GM18873 (cell line): ENCODE measurements at regions not wholly inside any gene's neighbourhood (a gene's known extent, or its start where the extent isn't known, plus 50 kb on each side); places are given as distances from the start of the nearest gene placed in this dataset.

Source experiments
- ATAC-seq: cut with Tn5 transposase; IDR thresholded peaks from one replicate; pipeline ENCODE4 v1.9.1; 2021; ENCODE audit warnings: mild to moderate bottlenecking, moderate library complexity, moderate number of reproducible peaks; ENCODE audit not compliant: unreplicated experiment, low FRiP score

DNA sequence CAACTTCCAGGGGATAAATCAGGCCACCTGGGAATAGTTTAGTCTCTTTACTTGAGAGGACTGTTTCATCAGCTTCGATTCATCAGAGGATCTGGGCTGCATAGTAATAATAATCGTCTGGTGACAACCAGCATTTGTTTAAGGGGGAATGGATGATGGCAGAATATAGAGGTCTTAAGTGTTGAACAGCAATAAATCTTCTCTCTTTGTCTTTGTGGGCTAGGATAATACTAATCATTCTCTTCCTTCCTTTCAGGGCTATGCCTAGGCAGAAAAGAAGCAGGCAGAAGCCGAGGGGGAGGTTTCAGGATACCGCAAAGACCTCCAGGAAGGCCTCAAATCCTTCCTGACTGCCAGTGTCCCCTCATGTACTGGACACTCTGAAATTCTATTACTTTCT, 150.4 kb upstream of the GAREM1 start:
- no peak for ATAC-seq

DNA sequence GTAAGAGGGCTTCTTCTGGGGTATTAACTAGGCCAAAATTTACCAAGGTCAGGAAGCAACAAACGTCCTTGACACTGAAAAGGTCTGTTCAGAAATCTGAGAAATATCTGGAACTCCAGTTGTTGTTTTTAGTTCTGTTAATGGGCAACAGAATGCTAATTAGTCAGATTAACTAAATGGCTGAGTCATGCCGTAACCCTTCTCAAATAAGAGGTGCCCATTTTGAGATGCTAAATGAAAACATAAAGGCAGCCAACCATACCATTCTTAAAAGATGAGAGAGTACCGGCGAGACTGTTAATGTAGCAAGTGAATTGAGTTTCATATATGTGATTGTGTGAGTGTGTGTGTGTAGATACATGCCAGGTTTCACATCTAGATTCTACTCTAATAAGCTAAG, 147.9 kb upstream of the GAREM1 start:
- no peak for ATAC-seq

DNA sequence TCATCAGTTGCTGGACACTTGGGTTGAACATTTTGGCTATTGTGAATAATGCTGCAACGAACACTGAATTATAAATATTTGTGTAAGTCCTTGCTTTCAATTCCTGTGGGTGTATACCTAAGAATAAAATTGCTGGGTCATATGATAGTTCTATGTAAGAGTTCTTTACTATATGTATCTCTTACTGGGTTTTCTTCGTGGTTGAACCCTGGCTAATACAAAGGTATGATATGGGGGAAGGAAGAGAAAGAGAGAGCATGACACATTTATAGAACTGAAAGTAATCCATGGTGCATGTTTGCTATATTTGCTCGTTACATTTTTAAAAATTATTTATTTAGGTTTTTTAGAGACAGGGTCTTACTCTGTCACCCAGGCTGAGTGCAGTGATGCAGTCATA, 143.1 kb upstream of the GAREM1 start:
- ATAC-seq, result no peak

DNA sequence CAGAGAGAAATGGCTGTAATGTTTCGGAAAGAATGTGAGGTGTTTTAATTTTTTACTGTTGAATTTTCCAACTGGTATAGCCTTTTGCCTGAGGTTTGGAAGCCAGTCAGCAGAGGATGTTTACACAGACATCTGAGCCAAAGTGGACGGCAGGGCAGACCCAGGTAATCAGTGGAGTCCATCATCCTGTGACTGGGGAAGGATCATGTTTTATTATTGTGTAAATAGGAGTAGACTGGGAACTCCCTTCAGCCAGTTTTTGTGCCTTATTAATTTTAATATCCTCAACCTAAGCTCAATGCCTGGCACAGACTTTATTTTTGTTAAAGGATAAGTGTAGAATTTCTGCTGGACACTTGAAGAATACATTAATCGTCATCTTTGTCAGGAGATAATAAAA, 142.0 kb upstream of the GAREM1 start:
- no peak for ATAC-seq

DNA sequence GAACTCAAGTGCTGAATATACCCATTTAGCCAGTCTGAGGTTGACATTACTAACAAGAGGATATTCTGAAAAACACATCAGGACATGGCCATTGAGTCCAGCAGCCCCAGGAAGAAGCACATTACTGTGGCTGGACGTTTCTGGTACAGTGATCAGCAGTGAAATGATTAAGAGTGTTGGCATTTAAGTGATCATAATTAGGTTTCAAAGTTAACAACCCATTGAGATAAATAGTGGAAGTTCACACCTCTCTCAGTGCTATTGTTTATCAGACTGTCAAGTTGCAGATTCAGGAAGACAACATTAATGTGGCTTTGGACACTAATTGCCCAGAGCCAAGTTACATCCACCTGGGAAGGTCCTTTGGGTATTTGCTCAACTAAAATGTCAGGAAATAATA, 139.5 kb upstream of the GAREM1 start:
- no peak for ATAC-seq

DNA sequence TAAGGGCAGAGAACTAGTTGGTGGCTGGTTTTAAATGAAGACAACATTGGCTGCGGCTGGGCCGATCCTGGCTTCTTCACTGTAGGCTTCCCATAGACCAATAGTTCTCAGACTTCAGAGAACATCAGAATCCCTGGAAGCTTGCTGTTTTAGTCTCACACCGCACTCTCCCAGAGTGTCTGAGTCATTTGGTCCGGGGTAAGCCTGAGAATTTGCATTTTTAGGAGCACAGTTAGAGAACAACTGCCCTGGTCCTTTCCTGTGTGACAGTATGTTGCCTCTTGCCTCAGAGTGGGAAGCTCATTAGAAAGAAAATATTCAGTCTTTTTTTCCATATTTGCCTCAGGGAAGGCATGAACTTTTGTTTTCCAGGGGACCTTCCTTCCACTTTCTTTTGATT, 137.1 kb upstream of the GAREM1 start:
- ATAC-seq, result no peak

DNA sequence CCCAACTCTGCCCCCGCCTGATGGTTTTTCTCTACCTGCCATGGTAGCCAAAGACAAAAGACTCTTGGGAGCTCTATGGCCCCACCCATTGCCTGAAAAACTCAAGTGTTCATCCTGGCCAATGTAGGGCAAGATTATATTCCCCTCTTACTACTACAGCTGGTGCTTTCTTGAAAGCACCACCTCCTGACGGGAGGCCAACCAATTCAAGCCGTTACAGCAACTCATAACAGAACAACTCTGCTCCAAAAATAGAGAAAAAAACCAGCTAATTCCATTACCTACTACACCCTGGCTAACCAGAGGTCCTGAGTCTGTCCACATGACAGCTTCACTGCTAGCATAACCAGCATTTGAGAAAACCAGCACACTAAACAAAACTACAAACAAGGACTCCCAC, 127.5 kb upstream of the GAREM1 start:
- no peak for ATAC-seq

DNA sequence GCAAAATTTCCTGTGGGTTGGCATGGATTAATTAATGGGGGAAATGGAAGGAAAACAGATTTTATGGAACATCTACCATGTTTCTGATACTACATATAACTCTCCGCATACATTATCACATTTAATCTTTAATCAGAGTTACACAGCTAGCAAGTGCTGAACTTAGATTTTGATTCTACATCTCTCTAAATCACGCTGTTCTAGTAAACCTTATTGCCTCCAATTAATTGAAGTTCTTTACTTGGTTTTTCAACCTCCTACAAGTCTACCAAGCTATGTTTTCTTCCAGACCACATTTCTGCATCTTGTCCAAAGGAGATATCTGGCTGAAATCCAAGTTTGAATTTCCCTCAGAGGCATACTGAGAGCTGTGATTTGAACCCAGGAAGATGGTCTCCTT, 125.8 kb upstream of the GAREM1 start:
- no peak for ATAC-seq

DNA sequence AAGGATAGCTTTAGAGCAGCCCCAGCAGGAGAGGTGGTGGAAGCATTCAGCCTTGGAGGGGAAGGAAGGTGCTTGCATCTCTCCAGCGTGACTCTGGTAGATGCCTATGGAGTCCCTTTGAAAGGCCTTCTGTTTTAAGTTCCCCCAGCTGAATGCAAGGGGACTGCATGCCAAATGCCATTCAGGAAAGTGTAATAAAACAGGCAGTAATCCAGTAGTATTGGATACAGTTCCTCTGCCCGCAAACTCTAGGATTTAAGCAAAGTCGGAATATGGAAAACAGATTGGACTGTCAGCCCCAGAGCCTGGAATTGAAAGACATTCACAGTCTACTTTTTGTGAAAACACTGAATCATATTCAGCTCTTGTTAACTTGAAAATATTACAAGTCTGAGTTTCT, 125.2 kb upstream of the GAREM1 start:
- ATAC-seq, result no peak

DNA sequence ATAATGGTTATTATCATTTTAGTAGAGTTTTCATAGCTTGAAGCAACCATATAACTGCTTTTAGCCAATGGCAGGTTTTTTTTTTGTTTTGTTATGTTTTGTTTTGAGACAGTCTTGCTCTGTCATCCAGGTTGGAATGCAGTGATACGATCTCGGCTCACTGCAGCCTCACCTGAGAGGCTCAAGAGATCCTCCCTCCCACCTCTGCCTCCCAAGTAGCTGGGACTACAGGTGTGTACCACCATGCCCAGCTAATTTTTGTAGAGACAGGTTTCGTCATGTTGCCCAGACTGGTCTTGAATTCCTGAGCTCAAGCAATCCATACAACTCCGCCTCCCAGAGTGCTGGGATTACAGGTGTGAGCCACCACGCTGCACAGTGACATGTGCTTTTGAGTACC, 117.5 kb upstream of the GAREM1 start:
- no peak for ATAC-seq

DNA sequence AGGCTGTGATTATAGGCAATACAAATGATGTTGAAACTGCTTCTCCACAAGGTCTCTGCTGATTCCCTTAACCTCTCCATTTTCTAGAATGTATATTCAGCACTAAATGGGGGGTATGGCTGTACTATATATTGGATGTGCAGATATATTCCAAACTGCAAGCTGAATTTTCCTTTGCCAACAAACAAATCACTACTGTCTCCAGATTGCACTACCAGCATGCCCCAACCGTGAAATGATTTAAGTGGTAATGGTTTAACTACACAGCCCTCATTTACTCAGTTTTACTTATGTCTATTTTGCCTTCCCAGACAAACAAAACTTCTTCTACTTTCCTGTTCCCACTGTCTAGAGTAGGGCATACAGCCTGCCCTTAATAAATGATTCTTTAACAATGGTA, 112.7 kb upstream of the GAREM1 start:
- ATAC-seq, result no peak

DNA sequence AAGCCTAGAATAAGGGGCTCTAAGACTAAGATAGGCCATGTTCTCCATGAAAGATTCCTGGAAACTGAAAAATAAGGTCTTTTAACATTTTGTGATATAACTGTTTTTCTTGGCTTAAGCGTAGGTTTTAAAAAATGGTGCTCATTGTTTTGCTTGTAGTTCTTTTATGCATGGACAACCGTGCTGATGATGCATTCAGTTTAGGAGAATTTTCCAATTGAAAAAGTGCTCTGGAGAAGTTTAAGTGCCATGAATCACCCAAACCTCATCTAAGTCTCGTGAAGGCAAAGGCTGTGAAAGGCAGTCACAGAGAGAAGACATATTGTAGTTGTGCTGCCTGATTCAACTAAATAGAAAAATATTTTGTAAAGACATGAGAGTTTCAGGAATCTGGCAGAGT, 111.8 kb upstream of the GAREM1 start:
- no peak for ATAC-seq

DNA sequence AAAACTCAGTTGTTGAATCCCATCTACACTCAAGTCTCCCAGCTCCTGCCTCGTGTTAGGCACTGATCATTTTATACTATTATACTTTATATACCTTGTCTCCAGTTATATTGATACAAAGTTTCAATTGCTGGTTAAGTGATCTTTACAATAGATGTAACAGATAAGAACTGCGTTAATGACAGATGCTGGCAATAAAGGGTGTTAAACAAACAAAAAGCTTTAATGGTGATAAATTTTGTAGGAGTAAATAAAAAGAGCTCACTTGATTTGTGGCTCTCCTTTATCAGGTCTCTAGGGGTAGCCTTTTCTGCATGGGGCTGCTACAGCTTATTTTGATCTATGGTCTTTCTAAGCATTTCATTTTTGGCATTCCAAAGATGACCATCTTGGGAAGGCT, 106.9 kb upstream of the GAREM1 start:
- ATAC-seq, result no peak

DNA sequence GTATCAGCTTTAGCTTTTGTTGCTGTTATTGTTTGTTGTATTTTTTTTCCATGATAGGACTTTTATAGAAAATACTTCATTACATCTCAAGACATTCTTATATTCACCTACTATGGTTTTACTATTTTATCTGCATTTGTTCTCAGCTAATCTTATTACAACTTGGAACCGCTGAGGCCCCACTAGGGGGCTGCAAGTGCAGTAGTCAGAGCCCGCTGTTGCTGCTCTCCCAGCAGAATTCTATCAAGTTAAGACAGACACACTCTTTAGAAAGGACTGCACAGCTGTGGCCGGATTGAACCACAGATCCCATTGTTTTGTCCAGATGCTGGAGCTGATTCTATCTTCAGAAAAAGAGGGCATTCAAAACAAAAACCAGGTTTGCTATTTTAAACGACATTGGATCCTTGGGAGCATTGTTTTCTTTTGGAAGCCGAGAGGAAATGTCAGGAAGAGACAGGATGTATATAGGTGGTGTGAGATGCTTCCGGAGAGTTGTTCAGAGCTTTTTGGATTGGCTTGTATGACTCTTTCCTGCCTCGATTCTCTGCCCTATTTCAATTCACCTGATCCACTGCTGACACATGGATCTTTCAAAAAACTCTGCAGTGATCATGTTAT, 105.7 kb upstream of the GAREM1 start:
- no peak for ATAC-seq

DNA sequence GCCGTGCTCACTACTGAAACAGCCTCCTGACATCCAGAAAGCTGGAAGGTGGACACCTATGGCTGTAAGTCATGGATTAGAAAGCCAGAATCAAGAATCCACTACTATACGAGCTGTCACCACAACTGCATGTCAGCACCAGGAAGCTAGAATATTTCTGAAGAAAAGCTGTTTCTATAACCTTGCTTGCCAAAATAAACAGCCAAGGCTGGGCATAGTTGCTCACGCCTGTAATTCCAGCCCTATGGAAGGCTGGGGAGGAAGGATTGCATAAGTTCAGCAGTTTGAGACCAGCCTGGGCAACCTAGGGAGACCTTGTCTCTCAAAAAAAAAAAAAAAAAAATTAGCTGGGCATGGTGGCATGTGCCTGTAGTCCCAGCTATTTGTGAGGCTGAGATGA, 96.3 kb upstream of the GAREM1 start:
- ATAC-seq, result no peak

DNA sequence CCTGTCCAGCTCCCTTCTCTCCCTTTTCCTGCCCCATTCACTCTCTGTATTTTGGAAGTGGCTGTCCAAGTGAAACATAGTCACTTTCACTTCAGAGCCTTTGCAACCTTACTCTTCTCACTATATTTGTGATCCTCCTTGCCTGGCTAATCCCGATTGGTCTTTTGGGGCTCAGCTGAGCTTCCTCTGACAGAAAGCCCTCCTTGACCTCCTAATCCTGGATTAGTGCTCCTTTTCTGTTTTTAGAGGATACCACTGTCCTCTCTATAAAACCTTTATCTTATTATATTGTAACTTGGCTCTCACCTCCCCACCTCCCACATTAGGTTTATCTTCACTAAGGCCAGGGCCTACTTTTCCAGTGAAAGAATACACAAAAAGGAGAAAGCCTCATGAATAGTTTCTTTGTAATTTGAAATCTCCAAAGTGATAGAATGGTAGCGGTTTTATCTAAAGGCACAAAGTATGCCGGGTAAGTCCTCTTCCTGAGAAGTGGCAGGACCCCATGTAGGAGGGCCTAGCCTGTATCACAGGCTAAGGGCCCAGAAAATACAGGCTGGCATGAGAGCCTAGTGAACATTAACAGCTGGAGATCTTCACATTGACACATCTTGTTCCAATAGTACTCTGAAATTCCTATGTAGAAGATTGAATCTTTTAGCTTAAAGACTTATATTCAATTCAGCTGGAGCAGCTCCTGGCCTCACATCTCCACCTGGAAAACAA, 83.1 kb upstream of the GAREM1 start:
- ATAC-seq, result no peak

DNA sequence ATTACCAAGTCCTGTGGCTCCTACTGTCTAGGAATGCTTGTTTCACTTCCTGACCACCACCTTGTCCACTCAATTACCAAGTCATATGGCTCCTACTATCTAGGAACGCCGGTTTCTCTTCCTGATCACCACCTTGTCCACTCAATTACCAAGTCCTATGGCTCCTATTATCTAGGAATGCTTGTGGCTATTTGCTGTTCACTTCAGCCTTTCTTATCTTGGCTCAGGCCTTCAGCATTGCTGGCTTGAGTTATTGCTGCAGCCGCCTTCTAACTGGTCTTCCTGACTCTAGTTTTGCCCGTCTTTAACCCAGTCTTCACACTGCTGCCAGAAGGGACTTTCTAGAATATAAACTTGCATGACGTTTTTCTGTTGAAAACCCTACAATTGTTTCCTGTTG, 82.5 kb upstream of the GAREM1 start:
- ATAC-seq, result no peak

DNA sequence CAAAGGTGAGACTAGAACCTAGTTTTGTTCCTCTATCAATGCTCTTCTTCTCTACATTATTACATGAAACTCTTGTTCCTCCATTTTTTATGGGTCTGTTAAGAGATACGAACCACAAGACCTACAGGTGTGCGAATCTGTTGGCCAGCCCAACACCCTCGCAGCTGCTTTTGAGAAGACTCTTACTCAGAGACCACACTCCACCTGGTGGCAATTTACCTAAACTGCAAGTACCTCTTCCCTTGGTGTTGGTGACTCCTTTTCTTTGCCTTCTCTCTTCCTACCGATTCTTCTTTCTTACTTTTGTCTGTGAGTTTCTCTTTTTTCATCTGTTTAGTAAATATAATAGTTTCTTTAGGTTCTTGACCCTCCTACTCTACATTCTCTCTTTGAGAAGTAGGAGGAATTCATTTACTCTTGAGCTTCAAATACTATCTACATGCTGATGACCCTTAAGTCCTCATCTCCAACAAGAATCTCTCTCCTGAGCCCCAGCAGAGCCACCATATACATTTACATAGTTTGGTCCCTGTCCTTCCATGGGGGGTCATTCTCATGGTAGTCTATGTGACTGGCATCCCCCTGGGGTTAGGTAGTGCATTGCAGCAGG, 81.8 kb upstream of the GAREM1 start:
- peak; percentile 81 for ATAC-seq

DNA sequence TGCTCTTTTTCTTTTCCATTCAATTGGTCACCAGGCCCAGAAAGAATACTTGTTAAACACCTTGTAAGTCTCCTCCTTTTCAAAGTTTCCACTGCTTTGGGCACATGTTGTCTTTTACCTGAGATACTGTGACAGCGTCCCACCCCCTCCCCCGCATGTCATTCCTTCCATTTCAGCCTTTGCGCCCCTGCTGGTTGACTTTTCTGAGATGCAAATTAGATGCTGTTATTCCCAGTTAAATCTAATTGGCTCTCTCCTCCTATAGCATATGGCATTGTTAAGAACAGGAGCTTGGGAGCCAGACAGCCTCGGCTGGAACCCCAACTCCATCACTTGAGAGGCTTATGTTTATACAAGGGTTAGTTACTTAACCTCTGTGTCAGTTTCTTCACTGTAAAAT, 80.3 kb upstream of the GAREM1 start:
- ATAC-seq, result no peak

DNA sequence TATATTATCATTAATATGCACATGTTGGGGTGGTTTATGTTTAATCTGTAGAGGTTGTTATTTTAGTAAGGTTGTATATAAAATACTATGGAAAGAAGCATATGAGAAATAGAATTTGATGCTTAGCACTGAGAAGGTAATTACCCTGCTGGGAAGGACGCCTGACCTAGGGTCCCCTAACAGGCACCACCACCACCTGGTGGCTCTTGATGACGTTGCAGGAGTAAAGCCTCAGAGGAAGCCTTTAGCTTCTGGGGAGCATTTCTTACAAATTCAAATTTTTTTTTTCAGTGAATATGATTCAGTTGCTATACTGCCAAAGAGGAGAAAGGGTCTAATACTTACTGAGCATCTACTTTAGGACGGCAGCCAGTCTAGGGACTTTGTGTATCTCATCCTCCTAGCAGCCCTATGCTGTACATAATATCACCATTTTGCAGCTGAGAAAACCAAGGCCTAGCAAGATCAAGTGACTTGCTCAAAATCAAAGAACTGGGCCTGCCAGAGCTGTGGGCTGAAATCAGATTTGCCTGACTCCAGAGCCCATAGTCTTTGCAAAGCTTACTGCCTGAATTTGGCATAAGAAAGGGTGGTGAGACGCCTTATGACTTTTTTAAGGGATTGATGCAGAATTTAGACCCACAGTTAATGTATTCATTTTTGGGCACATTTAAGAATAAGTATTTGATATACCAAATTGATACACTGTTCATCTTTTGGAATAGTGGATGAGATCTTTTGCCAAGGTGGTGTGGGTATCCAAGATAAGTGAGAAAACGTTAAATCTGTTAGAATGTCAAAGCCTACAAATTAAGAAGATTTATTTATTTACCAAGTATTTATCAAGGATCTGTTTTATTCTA, 78.8 kb upstream of the GAREM1 start:
- ATAC-seq, result peak; percentile 68

DNA sequence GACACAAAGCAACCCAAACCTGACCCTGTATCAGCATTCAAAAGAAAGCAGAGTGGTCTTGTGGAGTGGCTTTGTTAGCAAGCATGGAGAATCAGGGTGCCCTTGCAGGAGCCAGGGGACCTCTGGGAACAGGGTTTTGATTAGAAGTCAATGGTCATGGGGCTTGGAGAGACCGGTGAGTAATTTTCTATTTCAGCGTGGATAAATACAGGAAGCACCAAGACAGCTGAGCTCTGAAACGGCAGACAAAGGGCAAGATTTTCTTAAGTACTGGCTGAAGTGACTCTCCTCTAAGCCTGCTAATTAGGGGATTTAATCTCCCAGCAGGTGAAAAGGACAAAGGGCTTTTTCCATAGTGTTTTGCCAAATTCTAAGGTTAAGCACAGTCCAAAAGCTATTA, 78.0 kb upstream of the GAREM1 start:
- ATAC-seq, result no peak
